Right ventricle myocardium inferior (tissue), 1 donor: ENCODE measurements at regions not wholly inside any gene's neighbourhood (a gene's known extent, or its start where the extent isn't known, plus 50 kb on each side); places are given as distances from the start of the nearest gene placed in this dataset.
A peak's percentile ranks its signal among the peaks of the same experiment; 100 is the strongest.
"Not testable (repeated sequence)": the region's sequence is repeated elsewhere in the genome, so short reads cannot be mapped to it uniquely, and the experiment has no call there.

Experiments used
- ATAC-seq: fragments of 200-7000 bp; cut with Tn5 transposase; one replicate; pipeline ENCODE4 v1.9.1; 2020; ENCODE audit warnings: mild to moderate bottlenecking, moderate library complexity
- DNase-seq: peaks from one replicate; pipeline ENCODE4 v3.0.0; 2021; ENCODE audit errors: missing footprints
- intact Hi-C: fragments of 100-400 bp; cut with DNase I; formaldehyde crosslinking; loops from one replicate; pipeline ENCODE4 v1.11.0; 2022
- donor health status: DM: no; HTN: yes; CAD: no; lungs with severe emphysema.

- ATAC-seq = no peak
- intact Hi-C loops = loop anchor here (10.0 kb wide), 2 partner anchors 163 to 273 kb away; no protein-coding TSS in a partner anchor
- DNase-seq = no peak
Observed at GRCh38 chr18:10241579-10241978, 212.9 kb upstream of the APCDD1 start.

- no peak for ATAC-seq
- no peak for DNase-seq
- intact Hi-C loops = loop anchor here (10.0 kb wide), 2 partner anchors 162 to 272 kb away; no protein-coding TSS in a partner anchor
Observed at GRCh38 chr18:10242936-10243680, 211.3 kb upstream of the APCDD1 start.

GRCh38 chr18:10244341-10244740 is 210.1 kb upstream of the APCDD1 start:
- no peak for ATAC-seq
- DNase-seq = no peak
- intact Hi-C loops = loop anchor here (10.0 kb wide), 2 partner anchors 160 to 270 kb away; no protein-coding TSS in a partner anchor

- intact Hi-C loops = loop anchor here (5.0 to 10.0 kb wide), 3 partner anchors 160 to 270 kb away; no protein-coding TSS in a partner anchor
- ATAC-seq = peak; percentile 67
- DNase-seq = peak; percentile 75
Observed at GRCh38 chr18:10245031-10245845, 209.2 kb upstream of the APCDD1 start.

GRCh38 chr18:10245846-10246175 is 208.6 kb upstream of the APCDD1 start:
- ATAC-seq (no peak), DNase-seq (no peak)
- intact Hi-C loops = loop anchor here (5.0 to 10.0 kb wide), 3 partner anchors 159 to 269 kb away; no protein-coding TSS in a partner anchor

- peak; percentile 84 for DNase-seq
- intact Hi-C loops = loop anchor here (5.0 to 10.0 kb wide), 3 partner anchors 158 to 268 kb away; no protein-coding TSS in a partner anchor
- peak; percentile 87 for ATAC-seq
Observed at GRCh38 chr18:10247021-10247741, 207.3 kb upstream of the APCDD1 start.

- intact Hi-C loops = loop anchor here (5.0 to 10.0 kb wide), 3 partner anchors 157 to 267 kb away; no protein-coding TSS in a partner anchor
- ATAC-seq (no peak), DNase-seq (no peak)
Observed at GRCh38 chr18:10247742-10248082, 206.7 kb upstream of the APCDD1 start.

- ATAC-seq = no peak
- intact Hi-C loops = loop anchor here (5.0 to 10.0 kb wide), 3 partner anchors 156 to 266 kb away; no protein-coding TSS in a partner anchor
- no peak for DNase-seq
Observed at GRCh38 chr18:10248738-10249137, 205.7 kb upstream of the APCDD1 start.

GRCh38 chr18:10249270-10249669 is 205.2 kb upstream of the APCDD1 start:
- DNase-seq = no peak
- no peak for ATAC-seq
- intact Hi-C loops = loop anchor here (5.0 to 10.0 kb wide), 3 partner anchors 156 to 266 kb away; no protein-coding TSS in a partner anchor

- no peak for ATAC-seq
- intact Hi-C loops = loop anchor here (5.0 to 10.0 kb wide), 3 partner anchors 155 to 265 kb away; no protein-coding TSS in a partner anchor
- no peak for DNase-seq
Observed at GRCh38 chr18:10249801-10250200, 204.6 kb upstream of the APCDD1 start.

GRCh38 chr18:10252494-10252893 is 201.9 kb upstream of the APCDD1 start:
- DNase-seq (no peak), ATAC-seq (no peak)
- intact Hi-C loops = no loop called here

- intact Hi-C loops = no loop called here
- ATAC-seq (peak; percentile 37), DNase-seq (no peak)
Observed at GRCh38 chr18:10252952-10253705, 201.3 kb upstream of the APCDD1 start.

- DNase-seq, ATAC-seq, intact Hi-C loops: not testable (repeated sequence)
Observed at GRCh38 chr18:10256276-10256675, 198.2 kb upstream of the APCDD1 start.

GRCh38 chr18:10258836-10259474 is 195.5 kb upstream of the APCDD1 start:
- ATAC-seq (peak; percentile 62), DNase-seq (no peak)
- intact Hi-C loops = no loop called here

GRCh38 chr18:10259901-10260300 is 194.5 kb upstream of the APCDD1 start:
- intact Hi-C loops = no loop called here
- DNase-seq (no peak), ATAC-seq (no peak)

- DNase-seq = no peak
- intact Hi-C loops = no loop called here
- no peak for ATAC-seq
Observed at GRCh38 chr18:10261344-10262276, 192.8 kb upstream of the APCDD1 start.

- DNase-seq (no peak), ATAC-seq (no peak)
- intact Hi-C loops = no loop called here
Observed at GRCh38 chr18:10262566-10262965, 191.9 kb upstream of the APCDD1 start.
